ENCODE measurements at regions not wholly inside any gene's neighbourhood (a gene's known extent, or its start where the extent isn't known, plus 50 kb on each side); places are given as distances from the start of the nearest gene placed in this dataset.

GRCh38 chr6:56814308-56814707 is 140.6 kb upstream of the BEND6 start (continued):
- TF ChIP-seq NKRF (conservative IDR thresholded peaks at IDR 0.05), result no peak
- TF ChIP-seq SUPT20H (IDR thresholded peaks at IDR 0.05; ENCODE audit: borderline replicate concordance, control insufficient read depth, low read depth, low read length), result no peak
- 0 out of 2 replicates have a peak, but pooled peaks have one; percentile 14 for TF ChIP-seq TCF12 (IDR thresholded peaks at IDR 0.05; ENCODE audit: low read depth, low read length)
- no peak for TF ChIP-seq NFYA (IDR thresholded peaks at IDR 0.05; ENCODE audit: borderline replicate concordance, low read depth, low read length)
- no peak for TF ChIP-seq BHLHE40 (IDR thresholded peaks at IDR 0.05; ENCODE audit: borderline replicate concordance in 1 of 2, low read depth in 2 of 2, low read length in 1 of 2)
- TF ChIP-seq SIN3A (IDR thresholded peaks at IDR 0.05; ENCODE audit: low read depth, low read length), result no peak
- 0 out of 2 replicates have a peak, but pooled peaks have one; percentile 30 for TF ChIP-seq NFIC (IDR thresholded peaks at IDR 0.05; ENCODE audit: low read depth, low read length)
- no peak for TF ChIP-seq JUND (IDR thresholded peaks at IDR 0.05; ENCODE audit: low read depth, low read length)
- TF ChIP-seq RELB (IDR thresholded peaks at IDR 0.05; ENCODE audit: low read depth), result 0 out of 2 replicates have a peak, but pooled peaks have one; percentile 30
- TF ChIP-seq PAX5 (IDR thresholded peaks at IDR 0.05; ENCODE audit: borderline replicate concordance, low read depth, low read length), result no peak
- no peak for TF ChIP-seq PRDM15 (CRISPR knock-in tag; IDR thresholded peaks at IDR 0.05)
- no peak for TF ChIP-seq SREBF1 (IDR thresholded peaks at IDR 0.05; ENCODE audit: low read length)
- TF ChIP-seq EGR1 (IDR thresholded peaks at IDR 0.05; ENCODE audit: borderline replicate concordance in 1 of 2, low read depth in 2 of 2, low read length in 2 of 2), result no peak
- TF ChIP-seq KAT2A (conservative IDR thresholded peaks at IDR 0.05; ENCODE audit: control insufficient read depth, low read depth, low read length), result no peak
- no peak for TF ChIP-seq ZBTB11 (CRISPR knock-in tag; IDR thresholded peaks at IDR 0.05)
- TF ChIP-seq RUNX3 (IDR thresholded peaks at IDR 0.05; ENCODE audit: low read length), result 0 out of 2 replicates have a peak, but pooled peaks have one; percentile 20
- peak; percentile 45 for TF ChIP-seq ATF7 (IDR thresholded peaks at IDR 0.05; ENCODE audit: low read depth)
- TF ChIP-seq EP300 (IDR thresholded peaks at IDR 0.05; ENCODE audit: borderline replicate concordance in 1 of 2, control insufficient read depth in 1 of 2, low read depth in 2 of 2, low read length in 2 of 2), result 0 out of 4 replicates have a peak, but pooled peaks of 1 of the 2 experiments have one; percentile 11
